HG02623 (cell line): ENCODE measurements at regions not wholly inside any gene's neighbourhood (a gene's known extent, or its start where the extent isn't known, plus 50 kb on each side); places are given as distances from the start of the nearest gene placed in this dataset.

Experiments
- ATAC-seq: cut with Tn5 transposase; IDR thresholded peaks from one replicate; pipeline ENCODE4 v1.9.1; 2021; ENCODE audit warnings: moderate library complexity; ENCODE audit not compliant: unreplicated experiment

GRCh38 chr1:234713859-234714258, 103.9 kb upstream of the IRF2BP2 start:
- no peak for ATAC-seq

- no peak for ATAC-seq
Measured at GRCh38 chr1:234713440-234713839, 103.5 kb upstream of the IRF2BP2 start.

DNA sequence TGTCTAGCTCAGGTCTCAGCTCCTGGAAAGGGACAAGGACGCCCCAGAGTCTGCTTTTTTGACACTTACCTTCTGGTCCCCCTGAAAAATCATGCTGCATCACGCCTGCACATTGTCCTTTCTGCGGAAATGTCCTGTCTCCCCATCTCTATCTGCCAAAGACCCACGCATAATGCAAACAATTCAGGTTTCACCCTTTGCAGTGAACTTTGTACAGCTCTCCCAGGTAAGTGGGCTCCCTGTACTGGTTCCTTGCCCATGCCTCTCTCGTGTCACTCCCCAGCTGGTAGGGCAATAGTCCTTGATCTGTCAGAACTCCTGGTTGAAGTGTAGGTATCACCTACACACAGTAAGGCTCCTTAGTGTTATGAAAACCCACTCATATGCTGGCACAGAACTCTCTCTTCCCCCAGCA, 102.9 kb upstream of the IRF2BP2 start:
- no peak for ATAC-seq

- no peak for ATAC-seq
Measured at GRCh38 chr1:234710936-234711724, 101.2 kb upstream of the IRF2BP2 start.

- ATAC-seq: no peak
Measured at GRCh38 chr1:234710381-234710780, 100.4 kb upstream of the IRF2BP2 start.

DNA sequence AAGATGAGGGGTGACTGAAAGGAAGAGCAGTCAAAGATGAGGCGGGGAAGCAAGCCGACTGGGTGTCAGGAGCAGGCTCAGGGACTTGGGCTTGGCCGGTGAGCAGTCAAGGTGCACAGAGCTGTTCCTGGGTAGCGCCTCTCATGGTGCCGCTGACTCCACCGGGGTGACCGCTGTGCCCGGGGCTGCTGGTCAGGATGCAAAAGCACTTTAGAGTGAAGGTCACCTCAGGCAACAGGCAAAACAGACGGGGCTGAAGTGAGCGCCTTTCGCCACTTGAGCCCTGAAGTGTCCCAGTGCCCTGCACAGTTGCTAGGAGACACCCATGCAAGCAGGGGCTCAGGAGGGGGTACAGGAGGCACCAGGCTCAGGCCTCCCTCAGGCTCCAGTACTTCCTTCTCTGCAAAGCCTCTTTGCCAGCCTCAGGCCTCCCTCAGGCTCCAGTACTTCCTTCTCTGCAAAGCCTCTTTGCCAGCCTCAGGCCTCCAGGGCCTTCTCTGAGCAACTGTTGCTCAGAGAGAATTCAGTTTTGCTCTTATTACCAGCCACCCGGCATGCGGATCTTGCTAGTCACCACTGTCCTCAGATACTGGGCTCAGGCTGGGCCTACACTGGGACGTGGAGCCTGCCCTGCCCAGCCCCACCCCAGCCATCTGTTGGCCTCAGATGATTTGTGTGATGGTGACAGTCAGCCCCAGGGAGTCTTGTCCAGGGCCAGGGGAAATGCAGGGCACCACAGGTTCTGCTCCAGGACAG, 99.7 kb upstream of the IRF2BP2 start:
- ATAC-seq: no peak

DNA sequence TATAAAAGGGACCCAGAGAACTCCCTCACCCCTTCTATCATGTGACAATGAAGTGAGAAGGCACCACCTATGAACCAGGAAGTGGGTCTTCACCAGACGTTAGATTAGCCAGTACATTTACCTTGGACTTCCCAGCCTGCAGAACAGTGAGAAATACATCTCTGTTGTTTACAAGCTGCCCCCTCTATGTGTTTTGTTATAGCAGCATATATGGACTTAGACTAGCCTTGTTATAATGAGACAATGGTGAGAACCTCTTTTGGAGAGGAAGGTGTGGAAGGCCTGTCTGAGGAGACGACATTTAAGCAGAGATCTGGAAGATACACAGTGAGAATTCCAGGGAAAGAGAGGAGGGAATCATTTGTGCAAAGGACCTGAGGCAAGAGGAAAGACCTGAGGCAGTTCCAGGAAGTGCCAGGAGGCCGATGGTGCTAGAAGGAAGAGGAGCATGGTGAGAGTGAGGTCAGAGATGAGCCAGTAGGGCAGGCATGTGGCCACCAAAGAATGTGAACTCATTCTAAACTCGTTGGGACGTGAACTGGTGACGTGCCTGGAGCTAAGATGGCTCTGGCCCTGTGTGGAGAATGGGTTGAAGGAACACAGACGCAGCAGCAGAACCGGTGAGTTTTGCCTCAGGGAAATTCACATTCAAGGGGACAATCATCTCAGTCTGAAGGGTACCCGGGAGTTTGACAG, 98.9 kb upstream of the IRF2BP2 start:
- no peak for ATAC-seq

- no peak for ATAC-seq
Measured at GRCh38 chr1:234707641-234708040, 97.7 kb upstream of the IRF2BP2 start.

DNA sequence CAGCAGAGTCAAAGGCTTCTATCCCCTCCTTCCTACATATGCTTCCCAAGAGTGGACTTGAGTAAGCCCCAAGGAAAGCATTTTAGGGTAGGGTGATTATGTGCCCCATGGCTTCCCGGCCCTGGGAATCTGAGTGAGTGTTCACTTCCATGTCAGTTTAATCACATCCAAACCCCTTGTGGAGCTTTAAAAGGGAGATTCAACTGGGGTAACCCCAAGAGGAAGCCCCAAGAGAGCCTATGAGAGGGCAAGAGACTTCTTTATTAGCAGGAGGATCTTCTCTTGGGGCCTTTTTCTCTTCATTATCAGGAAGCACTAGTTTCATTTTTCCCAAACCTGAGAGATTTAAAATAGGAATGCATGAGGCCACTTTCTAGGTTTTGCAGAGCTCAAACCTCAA, 97.0 kb upstream of the IRF2BP2 start:
- no peak for ATAC-seq

GRCh38 chr1:234706199-234706598, 96.2 kb upstream of the IRF2BP2 start:
- ATAC-seq: no peak

- ATAC-seq: no peak
Measured at GRCh38 chr1:234705615-234706014, 95.6 kb upstream of the IRF2BP2 start.

DNA sequence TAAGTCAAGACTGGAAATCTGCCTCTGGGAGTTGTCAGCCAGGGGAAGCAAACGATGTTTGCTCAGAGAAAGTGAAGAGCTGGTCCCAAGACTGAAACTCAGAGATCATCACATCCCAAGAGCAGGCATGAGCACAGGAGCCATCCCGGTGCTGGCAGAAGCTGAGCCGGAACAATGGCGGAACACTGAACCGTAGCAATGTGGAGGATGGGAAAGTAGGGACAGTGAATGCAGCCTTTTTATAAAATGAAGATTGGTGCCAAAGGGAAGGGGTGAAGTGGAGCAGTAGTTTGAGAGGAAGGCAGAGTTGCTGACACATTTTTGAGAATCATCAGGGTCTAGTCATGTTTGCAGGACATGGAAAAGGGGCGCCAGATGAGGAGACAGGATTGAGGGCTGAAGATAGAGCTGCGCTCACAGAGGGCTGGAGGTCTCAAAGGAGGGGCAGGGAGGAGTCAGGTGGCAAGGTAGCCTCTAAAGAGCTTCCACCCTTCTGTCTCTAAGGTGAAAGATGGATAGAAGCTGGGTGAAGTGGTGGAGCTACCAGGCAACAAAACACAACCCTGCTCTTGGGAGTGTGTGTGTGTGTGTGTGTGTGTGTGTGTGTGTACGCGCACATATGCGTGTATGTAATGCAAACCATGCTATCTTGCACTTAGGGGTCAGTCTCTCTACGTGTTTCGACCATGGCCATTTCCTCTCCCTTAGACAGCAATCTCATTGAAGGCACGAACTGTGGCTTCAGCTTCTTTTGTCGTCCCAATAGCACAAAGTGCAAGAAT, 94.3 kb upstream of the IRF2BP2 start:
- no peak for ATAC-seq

- ATAC-seq: no peak
Measured at GRCh38 chr1:234702342-234703000, 92.5 kb upstream of the IRF2BP2 start.

- ATAC-seq: no peak
Measured at GRCh38 chr1:234701737-234702341, 91.9 kb upstream of the IRF2BP2 start.

DNA sequence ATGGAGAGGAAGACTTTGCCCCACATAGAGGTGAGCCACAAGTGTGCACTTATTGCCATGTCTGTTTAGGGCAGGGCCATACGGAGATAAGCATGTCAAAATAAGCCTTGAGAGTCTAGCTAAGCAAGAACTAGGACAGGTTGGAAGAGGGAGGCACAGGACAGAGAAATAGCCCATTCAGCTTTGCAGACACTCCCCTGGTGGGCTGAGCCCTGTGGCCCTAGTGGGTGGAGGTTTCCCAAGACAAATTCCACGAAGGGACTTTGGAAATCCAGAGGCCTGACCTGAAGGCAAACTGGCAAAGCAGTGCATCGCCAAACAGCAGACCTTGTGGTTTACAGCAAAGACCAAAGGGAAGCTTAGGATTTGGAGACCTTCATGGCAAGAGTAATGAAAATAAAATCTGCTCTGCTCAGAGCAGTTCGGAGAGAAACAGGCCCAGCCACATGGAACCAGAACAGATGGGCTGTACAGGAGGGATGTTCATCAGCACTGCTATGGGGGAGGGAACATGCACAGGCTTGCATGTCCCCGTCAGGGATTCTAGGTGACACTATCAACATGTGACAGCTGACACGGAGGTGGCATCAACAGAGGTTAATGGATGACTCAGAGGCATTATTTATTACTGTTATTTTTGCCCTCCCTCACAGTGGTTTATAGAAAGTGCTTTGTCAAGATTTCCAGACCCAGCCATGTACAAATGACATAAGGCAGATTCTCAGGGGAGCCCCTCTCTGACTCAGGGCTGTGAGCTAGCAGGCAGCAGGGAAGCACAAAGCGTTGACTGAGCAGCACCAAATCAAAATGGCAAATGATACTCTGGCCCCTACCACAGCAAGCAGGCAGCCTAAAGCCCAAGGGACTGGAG, 90.1 kb upstream of the IRF2BP2 start:
- peak; percentile 60 for ATAC-seq

DNA sequence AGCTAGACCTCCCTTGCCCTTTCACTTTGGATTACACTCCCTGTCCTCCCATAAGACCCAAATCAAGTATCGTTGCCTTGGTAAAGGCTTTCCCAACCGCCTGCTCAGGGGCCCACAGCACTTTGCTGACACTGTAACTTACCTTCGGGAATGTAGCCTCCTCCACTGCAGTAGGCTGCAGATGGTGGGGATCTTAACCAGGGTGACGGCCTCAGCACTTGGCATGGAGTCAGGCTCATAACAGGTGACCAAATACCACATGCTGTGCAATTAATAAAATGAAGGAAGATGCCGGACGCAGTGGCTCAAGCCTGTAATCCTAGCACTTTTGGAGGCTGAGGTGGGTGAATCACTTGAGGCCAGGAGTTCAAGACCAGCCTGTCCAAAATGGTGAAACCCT, 88.7 kb upstream of the IRF2BP2 start:
- no peak for ATAC-seq

DNA sequence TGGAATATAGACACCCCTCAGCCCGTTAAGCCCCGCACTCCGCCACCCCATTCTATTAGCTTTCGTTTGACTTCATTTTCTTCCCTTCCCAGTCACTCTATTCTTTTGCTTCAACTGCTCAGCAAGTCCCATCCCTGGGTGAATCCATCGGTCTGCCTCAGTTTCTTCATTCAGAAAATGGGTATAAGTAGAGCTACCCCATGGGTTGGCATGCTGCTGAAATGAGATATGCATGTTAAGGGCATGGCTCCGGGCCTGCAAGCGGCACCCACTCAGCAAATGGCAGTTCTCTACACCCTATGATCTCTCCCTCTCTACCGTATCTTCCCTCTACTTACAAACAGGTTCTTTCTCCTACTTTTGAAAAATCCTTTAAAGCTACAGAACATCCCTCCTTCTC, 87.8 kb upstream of the IRF2BP2 start:
- ATAC-seq: no peak

- ATAC-seq: no peak
Measured at GRCh38 chr1:234697015-234697414, 87.0 kb upstream of the IRF2BP2 start.

- no peak for ATAC-seq
Measured at GRCh38 chr1:234696148-234696576, 86.2 kb upstream of the IRF2BP2 start.
